GM12878 (cell line): ENCODE measurements at regions not wholly inside any gene's neighbourhood (a gene's known extent, or its start where the extent isn't known, plus 50 kb on each side); places are given as distances from the start of the nearest gene placed in this dataset.

ENCODE experiments used
- ATAC-seq: fragments of 200-7000 bp; cut with Tn5 transposase; 3 replicates; pipeline ENCODE4 v1.9.1; 2020; ENCODE audit warnings: mild to moderate bottlenecking, moderate library complexity
- BruUV-seq: library from RNA; stranded (reverse); fragments of 400-500 nt; replicated peaks from 2 replicates; lab custom pipeline; 2021; lab: Mats Ljungman, UMichigan
- CTCF ChIA-PET: fragments of 300-600 bp; sonication (Branson Sonifier 250); formaldehyde crosslinking; extraction: SDS; loops from one replicate; lab custom pipeline; 2021; ENCODE audit warnings: inconsistent platforms; lab: Yijun Ruan, JAX
- POLR2A ChIA-PET: fragments of 350-600 bp; formaldehyde crosslinking; extraction: SDS; loops from one replicate; lab custom pipeline; 2021; ENCODE audit warnings: inconsistent platforms; lab: Charles Lee
- RAD21 ChIA-PET: fragments of 300-600 bp; sonication (Branson Sonifier 250); formaldehyde crosslinking; loops from one replicate; lab custom pipeline; 2023; ENCODE audit warnings: antibody characterized with exemption; ENCODE audit not compliant: unreplicated experiment; lab: Charles Lee
- SMC1A ChIA-PET: fragments of 300-600 bp; sonication (Branson Sonifier 250); formaldehyde crosslinking; loops from one replicate; lab custom pipeline; 2023; ENCODE audit not compliant: unreplicated experiment, uncharacterized antibody; lab: Charles Lee
- DNase-seq: peaks from one replicate; pipeline ENCODE4 v3.0.0-alpha.2; 2011; ENCODE audit warnings: low read depth, low spot score
- FAIRE-seq: peaks from 3 replicates; lab custom pipeline; 2011; peaks lifted over from hg19 to GRCh38; lab: Jason Lieb, UNC
- H2AFZ ChIP-seq: 2 replicates; pipeline ENCODE4 v1.6.0; 2011; ENCODE audit warnings: low read depth, low read length, control low read depth; ENCODE audit not compliant: control insufficient read depth
- H3K27ac ChIP-seq: 2 replicates; pipeline ENCODE4 v1.5.1; 2011; ENCODE audit warnings: control low read depth; ENCODE audit not compliant: control insufficient read depth, insufficient read depth
- H3K27me3 ChIP-seq, 2 experiments: replicated peaks in 1 of 2; 2 replicates each; pipeline versions ENCODE4 v1.6.0 to v1.6.1; 2011; ENCODE audit warnings: low read length in 1 of 2; ENCODE audit not compliant: control insufficient read depth in 2 of 2, insufficient read depth in 2 of 2
- H3K36me3 ChIP-seq, 2 experiments: 2 replicates each; pipeline ENCODE4 v1.5.1; 2011; ENCODE audit warnings: low read length in 1 of 2; ENCODE audit not compliant: control insufficient read depth in 2 of 2, insufficient read depth in 2 of 2
- H3K4me1 ChIP-seq: 2 replicates; pipeline ENCODE4 v1.6.1; 2011; ENCODE audit warnings: mild to moderate bottlenecking, low read length, moderate library complexity, mixed read lengths; ENCODE audit not compliant: control insufficient read depth, insufficient read depth
- H3K4me2 ChIP-seq: 2 replicates; pipeline ENCODE4 v1.6.0; 2011; ENCODE audit warnings: control low read depth; ENCODE audit not compliant: control insufficient read depth, insufficient read depth
- H3K4me3 ChIP-seq: fragments of 200-600 bp; sonication (generic); 2 replicates; pipeline ENCODE4 v1.5.1; 2016
- H3K79me2 ChIP-seq: 2 replicates; pipeline ENCODE4 v1.6.0; 2011; ENCODE audit warnings: low read length; ENCODE audit not compliant: control insufficient read depth, insufficient read depth
- H3K9ac ChIP-seq: 2 replicates; pipeline ENCODE4 v1.8.0; 2011; ENCODE audit warnings: low read length, control low read depth, mixed read lengths; ENCODE audit not compliant: control insufficient read depth, insufficient read depth
- H3K9me3 ChIP-seq: replicated peaks from 3 replicates; pipeline ENCODE4 v1.5.1; 2011; ENCODE audit warnings: mild to moderate bottlenecking, low read length; ENCODE audit not compliant: control insufficient read depth, insufficient read depth
- H4K20me1 ChIP-seq: 2 replicates; pipeline ENCODE4 v1.6.0; 2011; ENCODE audit not compliant: control insufficient read depth, insufficient read depth
- CBX5 ChIP-seq: sonication (generic); IDR thresholded peaks from 2 replicates; pipeline ENCODE4 v1.6.1; 2016; ENCODE audit warnings: low read depth, moderate library complexity, mild to moderate bottlenecking, inconsistent platforms
- EZH2 ChIP-seq: IDR thresholded peaks from 2 replicates; pipeline ENCODE4 v1.6.1; 2012; ENCODE audit warnings: low read depth, mild to moderate bottlenecking, control low read depth, inconsistent platforms, low read length, borderline replicate concordance; ENCODE audit not compliant: control insufficient read depth
- HDAC2 ChIP-seq: fragments of 200-600 bp; sonication (generic); IDR thresholded peaks from 2 replicates; pipeline ENCODE4 v1.6.1; 2017
- HDAC6 ChIP-seq: fragments of 200-600 bp; sonication (generic); IDR thresholded peaks from one replicate; pipeline ENCODE4 v1.8.0; 2017; ENCODE audit warnings: antibody characterized with exemption; ENCODE audit not compliant: unreplicated experiment
- HDGF ChIP-seq: fragments of 450-650 bp; IDR thresholded peaks from 2 replicates; pipeline ENCODE4 v1.6.1; 2016; ENCODE audit warnings: antibody characterized with exemption
- IRF4 ChIP-seq: IDR thresholded peaks from 2 replicates; pipeline ENCODE4 v1.6.1; 2011; ENCODE audit warnings: low read depth, low read length
- JUNB ChIP-seq: IDR thresholded peaks from 2 replicates; pipeline ENCODE4 v1.6.1; 2016; ENCODE audit warnings: antibody characterized with exemption, mild to moderate bottlenecking
- MEF2A ChIP-seq: IDR thresholded peaks from 2 replicates; pipeline ENCODE4 v1.6.1; 2011; ENCODE audit warnings: low read depth, mild to moderate bottlenecking, low read length, moderate library complexity; ENCODE audit not compliant: insufficient read depth
- MYB ChIP-seq: fragments of 150-350 bp; IDR thresholded peaks from 2 replicates; pipeline ENCODE4 v1.6.1; 2014; ENCODE audit warnings: mild to moderate bottlenecking, low read depth, low read length, borderline replicate concordance
- PAX5 ChIP-seq: IDR thresholded peaks from 2 replicates; pipeline ENCODE4 v1.6.1; 2011; ENCODE audit warnings: low read depth, low read length, borderline replicate concordance
- PAX8 ChIP-seq: fragments of 450-650 bp; IDR thresholded peaks from 2 replicates; pipeline ENCODE4 v1.6.1; 2017; ENCODE audit warnings: mild to moderate bottlenecking, moderate library complexity
- PML ChIP-seq: IDR thresholded peaks from 2 replicates; pipeline ENCODE4 v1.6.1; 2012; ENCODE audit warnings: low read length, inconsistent platforms
- POU2F2 ChIP-seq: IDR thresholded peaks from 3 replicates; pipeline ENCODE4 v1.6.1; 2011; ENCODE audit warnings: low read depth, mild to moderate bottlenecking, low read length, borderline replicate concordance
- SREBF2 ChIP-seq: IDR thresholded peaks from 2 replicates; pipeline ENCODE4 v1.6.1; 2012; ENCODE audit warnings: mild to moderate bottlenecking, low read length
- SUPT20H ChIP-seq: IDR thresholded peaks from 2 replicates; pipeline ENCODE4 v1.6.1; 2011; ENCODE audit warnings: low read depth, mild to moderate bottlenecking, low read length, moderate library complexity, borderline replicate concordance; ENCODE audit not compliant: control insufficient read depth
- TAF1 ChIP-seq: IDR thresholded peaks from 2 replicates; pipeline ENCODE4 v1.6.1; 2011; ENCODE audit warnings: mild to moderate bottlenecking, low read depth, low read length, borderline replicate concordance
- ZBTB33 ChIP-seq: fragments of 450-650 bp; IDR thresholded peaks from 2 replicates; pipeline ENCODE4 v1.6.1; 2017; ENCODE audit warnings: mild to moderate bottlenecking
- ZNF217 ChIP-seq: fragments of 450-650 bp; IDR thresholded peaks from 2 replicates; pipeline ENCODE4 v1.6.1; 2017; ENCODE audit warnings: antibody characterized with exemption, mild to moderate bottlenecking
- ZZZ3 ChIP-seq: IDR thresholded peaks from 2 replicates; pipeline ENCODE4 v1.6.1; 2011; ENCODE audit warnings: low read depth; ENCODE audit not compliant: control insufficient read depth, insufficient read length
- WGBS: methylation state at CpG from one replicate; pipeline ENCODE4 v1.1.6; 2016; ENCODE audit warnings: low lambda C conversion rate; ENCODE audit not compliant: insufficient replicate concordance, insufficient coverage; ENCODE audit errors: missing lambda C conversion rate; 5-methylcytosine and 5-hydroxymethylcytosine counted together
- in situ Hi-C: fragments of 300-500 bp; cut with MboI; formaldehyde crosslinking; loops from 9 replicates; pipeline ENCODE4 v1.14.3; 2018; ENCODE audit warnings: mixed read lengths
- intact Hi-C: fragments of 100-400 bp; cut with micrococcal nuclease; formaldehyde crosslinking; loops from one replicate; pipeline ENCODE4 v1.14.2; 2022; ENCODE audit not compliant: unreplicated experiment

- Histone ChIP-seq H4K20me1 (no peaks in the 10 kb centered on the region), H3K4me3 (no peak overlapping the region), H3K9me3 (peaks cover 2% of the 10 kb centered on the region; the same call in 1 of the 3 replicates), H3K9ac (no peak overlapping the region), H3K4me1 (no peaks in the 10 kb centered on the region), H3K27me3 (no peaks in the 10 kb centered on the region), H2AFZ (no peak overlapping the region), H3K4me2 (no peak overlapping the region), H3K36me3 (no peaks in the 10 kb centered on the region), H3K27ac (no peak overlapping the region)
- DNase-seq (no peak), ATAC-seq (no peak), FAIRE-seq (no peak)
- whole genome bisulfite sequencing = 23% methylated on average over 4 of the region's 5 CpGs
- ChIA-PET RAD21 (no interaction called here), POLR2A (no interaction called here), CTCF (no interaction called here), SMC1A (no interaction called here)
- intact Hi-C loops (no loop called here), in situ Hi-C loops (no loop called here)
- TF ChIP-seq HDAC2 (no peak), HDGF (no peak), TAF1 (no peak), HDAC6 (no peak), ZZZ3 (no peak), JUNB (no peak)
- TF ChIP-seq, all 136 proteins: peak for 0
- BruUV-seq = no TSS peak
- H3K79me2 ChIP-seq = no peaks in the 10 kb centered on the region
These were observed 314.8 kb upstream of the SALL3 start for GRCh38 chr18:78664848-78665247.

GRCh38 chr18:78665644-78666043, 314.0 kb upstream of the SALL3 start:
- Histone ChIP-seq H3K27ac (no peak overlapping the region), H3K79me2 (no peaks in the 10 kb centered on the region), H3K27me3 (no peaks in the 10 kb centered on the region), H3K9ac (no peak overlapping the region), H3K4me2 (no peak overlapping the region), H3K4me3 (no peak overlapping the region), H3K9me3 (no peaks in the 10 kb centered on the region; the same call in 2 of the 3 replicates), H3K36me3 (no peaks in the 10 kb centered on the region), H3K4me1 (no peaks in the 10 kb centered on the region), H2AFZ (no peak overlapping the region), H4K20me1 (no peaks in the 10 kb centered on the region)
- TF ChIP-seq SREBF2 = no peak
- no peak for TF ChIP-seq PAX5
- TF ChIP-seq MYB = no peak
- TF ChIP-seq IRF4 = no peak
- TF ChIP-seq MEF2A = no peak
- TF ChIP-seq PAX8 = no peak
- no peak for TF ChIP-seq PML
- TF ChIP-seq CBX5 = no peak
- no peak for TF ChIP-seq EZH2
- TF ChIP-seq POU2F2 = no peak
- no peak for TF ChIP-seq ZNF217
- TF ChIP-seq ZBTB33 = no peak
- no peak for TF ChIP-seq HDAC2
- no peak for TF ChIP-seq SUPT20H
- 47% methylated on average over 9 of the region's 10 CpGs for WGBS
- intact Hi-C loops = no loop called here
- ChIA-PET POLR2A (no interaction called here), SMC1A (no interaction called here), CTCF (no interaction called here), RAD21 (no interaction called here)
- in situ Hi-C loops = no loop called here
- no peak for FAIRE-seq
- ATAC-seq = no peak
- no TSS peak for BruUV-seq
- DNase-seq = no peak
